ENCODE measurements at regions not wholly inside any gene's neighbourhood (a gene's known extent, or its start where the extent isn't known, plus 50 kb on each side); places are given as distances from the start of the nearest gene placed in this dataset.
"Not testable (repeated sequence)": the region's sequence is repeated elsewhere in the genome, so short reads cannot be mapped to it uniquely, and the experiment has no call there.

DNA sequence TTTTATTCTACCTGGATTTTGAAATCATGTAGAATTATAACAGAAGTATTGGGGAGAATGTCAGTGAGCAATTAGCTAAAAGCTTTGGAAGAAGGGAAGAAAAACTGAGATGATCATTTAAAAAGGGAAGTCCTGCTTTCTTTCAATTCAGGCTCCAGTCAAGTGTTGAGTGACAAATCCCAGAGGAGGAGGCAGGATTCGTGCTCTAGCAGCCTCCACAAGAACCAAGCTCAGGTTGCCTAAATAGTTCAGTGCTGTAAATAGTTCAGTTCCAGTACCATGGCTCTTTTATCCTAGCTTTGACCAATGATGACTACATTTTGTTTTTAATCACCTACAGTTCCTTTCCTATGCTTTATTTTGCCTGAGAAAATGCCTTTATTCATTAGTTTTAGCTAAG is 204.9 kb upstream of the NREP start:
- Histone ChIP-seq H3K4me2 (ENCODE audit: low read length) (no peak overlapping the region), H4K20me1 (ENCODE audit: insufficient read depth, low read length) (no peaks in the 10 kb centered on the region), H3K9me3 (ENCODE audit: insufficient read depth, low read depth, low read length) (no peaks in the 10 kb centered on the region), H2AFZ (ENCODE audit: low read depth, low read length) (no peak overlapping the region), H3K4me3 (ENCODE audit: insufficient read depth, low read depth, low read length) (no peak overlapping the region), H3K79me2 (ENCODE audit: insufficient read depth, low read length) (no peaks in the 10 kb centered on the region), H3K27me3 (ENCODE audit: insufficient read depth, low read length) (no peaks in the 10 kb centered on the region), H3K27ac (ENCODE audit: low read depth, low read length) (no peak overlapping the region), H3K36me3 (ENCODE audit: insufficient read depth, low read length) (no peaks in the 10 kb centered on the region), H3K9ac (ENCODE audit: low read length) (no peak overlapping the region), H3K4me1 (ENCODE audit: insufficient read depth, low read length) (no peaks in the 10 kb centered on the region)
- TF ChIP-seq, protein P1, sequence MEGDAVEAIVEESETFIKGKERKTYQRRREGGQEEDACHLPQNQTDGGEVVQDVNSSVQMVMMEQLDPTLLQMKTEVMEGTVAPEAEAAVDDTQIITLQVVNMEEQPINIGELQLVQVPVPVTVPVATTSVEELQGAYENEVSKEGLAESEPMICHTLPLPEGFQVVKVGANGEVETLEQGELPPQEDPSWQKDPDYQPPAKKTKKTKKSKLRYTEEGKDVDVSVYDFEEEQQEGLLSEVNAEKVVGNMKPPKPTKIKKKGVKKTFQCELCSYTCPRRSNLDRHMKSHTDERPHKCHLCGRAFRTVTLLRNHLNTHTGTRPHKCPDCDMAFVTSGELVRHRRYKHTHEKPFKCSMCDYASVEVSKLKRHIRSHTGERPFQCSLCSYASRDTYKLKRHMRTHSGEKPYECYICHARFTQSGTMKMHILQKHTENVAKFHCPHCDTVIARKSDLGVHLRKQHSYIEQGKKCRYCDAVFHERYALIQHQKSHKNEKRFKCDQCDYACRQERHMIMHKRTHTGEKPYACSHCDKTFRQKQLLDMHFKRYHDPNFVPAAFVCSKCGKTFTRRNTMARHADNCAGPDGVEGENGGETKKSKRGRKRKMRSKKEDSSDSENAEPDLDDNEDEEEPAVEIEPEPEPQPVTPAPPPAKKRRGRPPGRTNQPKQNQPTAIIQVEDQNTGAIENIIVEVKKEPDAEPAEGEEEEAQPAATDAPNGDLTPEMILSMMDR (IDR thresholded peaks at IDR 0.05; ENCODE audit: insufficient read depth, low read depth, low read length), result no peak
- H3K36me3 Mint-ChIP-seq (ENCODE audit: low read depth, unreplicated experiment), result no peaks in the 10 kb centered on the region
- peaks cover 3% of the 10 kb centered on the region for H3K4me1 Mint-ChIP-seq (ENCODE audit: low read depth, unreplicated experiment)
- DNase-seq (ENCODE audit: low read depth), result no peak
- H3K9me3 Mint-ChIP-seq (ENCODE audit: unreplicated experiment), result peaks cover 1% of the 10 kb centered on the region
- no peak overlapping the region for H3K4me3 Mint-ChIP-seq (ENCODE audit: unreplicated experiment)
- no peaks in the 10 kb centered on the region for H3K27me3 Mint-ChIP-seq (ENCODE audit: low read depth, unreplicated experiment)
- no peak overlapping the region for H3K27ac Mint-ChIP-seq (ENCODE audit: unreplicated experiment)
- no peak for FAIRE-seq

- H2AFZ ChIP-seq (ENCODE audit: low read depth, low read length), result no peak overlapping the region
- no peak overlapping the region for H3K27ac ChIP-seq (ENCODE audit: low read depth, low read length)
- no peak for TF ChIP-seq EZH2 (IDR thresholded peaks at IDR 0.05; ENCODE audit: insufficient read depth, low read length)
- TF ChIP-seq, protein P1 (IDR thresholded peaks at IDR 0.05; ENCODE audit: insufficient read depth, low read depth, low read length), result no peak
- H3K27me3 ChIP-seq (ENCODE audit: insufficient read depth, low read length), result no peaks in the 10 kb centered on the region
- H3K36me3 Mint-ChIP-seq (ENCODE audit: low read depth, unreplicated experiment), result no peaks in the 10 kb centered on the region
- FAIRE-seq (peak; percentile 76), DNase-seq (ENCODE audit: low read depth) (peak; percentile 59)
- H3K4me1 ChIP-seq (ENCODE audit: insufficient read depth, low read length), result no peaks in the 10 kb centered on the region
- no peaks in the 10 kb centered on the region for H3K27me3 Mint-ChIP-seq (ENCODE audit: low read depth, unreplicated experiment)
- H3K4me2 ChIP-seq (ENCODE audit: low read length), result no peak overlapping the region
- no peak overlapping the region for H3K4me3 Mint-ChIP-seq (ENCODE audit: unreplicated experiment)
- H3K4me3 ChIP-seq (ENCODE audit: insufficient read depth, low read depth, low read length), result no peak overlapping the region
- H3K4me1 Mint-ChIP-seq (ENCODE audit: low read depth, unreplicated experiment), result peaks cover 6% of the 10 kb centered on the region
- no peaks in the 10 kb centered on the region for H3K79me2 ChIP-seq (ENCODE audit: insufficient read depth, low read length)
- H3K36me3 ChIP-seq (ENCODE audit: insufficient read depth, low read length), result no peaks in the 10 kb centered on the region
- H3K27ac Mint-ChIP-seq (ENCODE audit: unreplicated experiment), result no peak overlapping the region
- H3K9me3 ChIP-seq (ENCODE audit: insufficient read depth, low read depth, low read length), result no peaks in the 10 kb centered on the region
- peaks cover 1% of the 10 kb centered on the region for H3K9me3 Mint-ChIP-seq (ENCODE audit: unreplicated experiment)
- H3K9ac ChIP-seq (ENCODE audit: low read length), result no peak overlapping the region
- no peaks in the 10 kb centered on the region for H4K20me1 ChIP-seq (ENCODE audit: insufficient read depth, low read length)
Measured at GRCh38 chr5:111960476-111961215, 203.7 kb upstream of the NREP start.

GRCh38 chr5:111958851-111959250 is 201.9 kb upstream of the NREP start:
- peaks cover 22% of the 10 kb centered on the region for H3K4me1 Mint-ChIP-seq (ENCODE audit: low read depth, unreplicated experiment)
- H3K79me2 ChIP-seq (ENCODE audit: insufficient read depth, low read length), result no peaks in the 10 kb centered on the region

DNA sequence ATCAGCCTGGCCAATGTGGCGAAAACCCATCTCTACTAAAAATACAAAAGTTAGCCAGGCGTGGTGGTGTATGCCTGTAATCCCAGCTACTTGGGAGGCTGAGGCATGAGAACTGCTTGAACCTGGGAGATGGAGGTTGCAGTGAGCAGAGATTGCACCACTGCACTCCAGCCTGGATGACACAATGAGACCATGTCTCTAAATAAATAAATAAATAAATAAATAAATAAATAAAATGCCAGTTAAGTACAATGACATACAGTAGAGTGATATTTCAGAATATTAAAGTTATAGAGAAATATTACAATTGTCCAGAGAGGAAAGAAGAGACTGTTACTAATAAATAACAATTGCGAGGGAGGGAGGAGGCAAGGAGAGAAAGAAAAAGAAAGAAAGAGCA is 199.8 kb upstream of the NREP start:
- H4K20me1 ChIP-seq (ENCODE audit: insufficient read depth, low read length); H3K79me2 ChIP-seq (ENCODE audit: insufficient read depth, low read length); H3K4me2 ChIP-seq (ENCODE audit: low read length); H3K27me3 Mint-ChIP-seq (ENCODE audit: low read depth, unreplicated experiment); H2AFZ ChIP-seq (ENCODE audit: low read depth, low read length); H3K27ac Mint-ChIP-seq (ENCODE audit: unreplicated experiment); H3K4me3 Mint-ChIP-seq (ENCODE audit: unreplicated experiment); FAIRE-seq; H3K4me3 ChIP-seq (ENCODE audit: insufficient read depth, low read depth, low read length); H3K27ac ChIP-seq (ENCODE audit: low read depth, low read length); H3K9ac ChIP-seq (ENCODE audit: low read length); H3K9me3 ChIP-seq (ENCODE audit: insufficient read depth, low read depth, low read length); H3K27me3 ChIP-seq (ENCODE audit: insufficient read depth, low read length); H3K36me3 Mint-ChIP-seq (ENCODE audit: low read depth, unreplicated experiment); DNase-seq (ENCODE audit: low read depth); H3K36me3 ChIP-seq (ENCODE audit: insufficient read depth, low read length); H3K9me3 Mint-ChIP-seq (ENCODE audit: unreplicated experiment): not testable (repeated sequence)
- peaks cover 33% of the 10 kb centered on the region for H3K4me1 Mint-ChIP-seq (ENCODE audit: low read depth, unreplicated experiment)
- H3K4me1 ChIP-seq (ENCODE audit: insufficient read depth, low read length), result peaks cover 30% of the 10 kb centered on the region

More at GRCh38 chr5:111958851-111959250, 201.9 kb upstream of the NREP start:
- Mint-ChIP-seq H3K27ac (ENCODE audit: unreplicated experiment) (no peak overlapping the region), H3K9me3 (ENCODE audit: unreplicated experiment) (peaks cover 1% of the 10 kb centered on the region), H3K36me3 (ENCODE audit: low read depth, unreplicated experiment) (no peaks in the 10 kb centered on the region), H3K27me3 (ENCODE audit: low read depth, unreplicated experiment) (no peaks in the 10 kb centered on the region), H3K4me3 (ENCODE audit: unreplicated experiment) (no peak overlapping the region)
- Histone ChIP-seq H3K27me3 (ENCODE audit: insufficient read depth, low read length) (no peaks in the 10 kb centered on the region), H3K4me3 (ENCODE audit: insufficient read depth, low read depth, low read length) (no peak overlapping the region), H3K36me3 (ENCODE audit: insufficient read depth, low read length) (no peaks in the 10 kb centered on the region), H3K4me2 (ENCODE audit: low read length) (no peak overlapping the region), H3K27ac (ENCODE audit: low read depth, low read length) (no peak overlapping the region), H2AFZ (ENCODE audit: low read depth, low read length) (no peak overlapping the region), H3K9me3 (ENCODE audit: insufficient read depth, low read depth, low read length) (no peaks in the 10 kb centered on the region), H3K4me1 (ENCODE audit: insufficient read depth, low read length) (peaks cover 17% of the 10 kb centered on the region), H3K9ac (ENCODE audit: low read length) (no peak overlapping the region), H4K20me1 (ENCODE audit: insufficient read depth, low read length) (no peaks in the 10 kb centered on the region)
- TF ChIP-seq, protein P1 (IDR thresholded peaks at IDR 0.05; ENCODE audit: insufficient read depth, low read depth, low read length), result no peak
- TF ChIP-seq EZH2 (IDR thresholded peaks at IDR 0.05; ENCODE audit: insufficient read depth, low read length), result no peak
- no peak for FAIRE-seq
- no peak for DNase-seq (ENCODE audit: low read depth)

Data from astrocyte (in vitro differentiated cells and primary cell).